Testis (tissue), 2 donors: ENCODE measurements at regions not wholly inside any gene's neighbourhood (a gene's known extent, or its start where the extent isn't known, plus 50 kb on each side); places are given as distances from the start of the nearest gene placed in this dataset.

ENCODE experiments used
- POLR2A ChIP-seq: fragments of 450-650 bp; IDR thresholded peaks from one replicate; pipeline ENCODE4 v1.6.1; 2017; ENCODE audit warnings: antibody characterized with exemption, mild to moderate bottlenecking, moderate library complexity
- TF ChIP-seq, protein P1 (sequence below), 3 experiments: fragments of 450-650 bp in 2 of 3; fragments of 200-600 bp in 1 of 3; sonication (generic) in 1 of 3; IDR thresholded peaks; one replicate each; pipeline ENCODE4 v1.5.1; 2016 to 2019; ENCODE audit warnings: antibody characterized with exemption in 3 of 3, mild to moderate bottlenecking in 2 of 3, moderate library complexity in 1 of 3

DNA sequence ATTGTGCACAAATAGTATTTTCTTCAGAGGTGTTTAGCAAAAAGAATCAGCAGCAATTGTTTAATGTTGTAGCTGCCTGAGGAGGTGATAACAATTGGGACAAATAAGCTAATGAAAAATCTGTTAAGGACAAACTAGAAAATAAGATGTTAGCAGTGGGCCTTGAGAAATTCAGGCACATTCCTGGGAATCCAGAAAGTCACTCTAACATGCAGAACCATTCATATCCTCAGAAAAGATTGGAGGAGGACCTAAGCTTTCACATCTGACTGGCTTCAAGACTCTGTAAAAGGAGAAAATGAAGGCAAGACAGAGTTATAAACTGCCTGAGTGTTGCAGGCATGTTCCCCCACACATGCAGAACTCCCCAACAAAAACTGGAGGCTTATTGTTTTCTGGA is 353.5 kb upstream of the RGPD4 start:
- no peak for TF ChIP-seq POLR2A
- TF ChIP-seq, protein P1, sequence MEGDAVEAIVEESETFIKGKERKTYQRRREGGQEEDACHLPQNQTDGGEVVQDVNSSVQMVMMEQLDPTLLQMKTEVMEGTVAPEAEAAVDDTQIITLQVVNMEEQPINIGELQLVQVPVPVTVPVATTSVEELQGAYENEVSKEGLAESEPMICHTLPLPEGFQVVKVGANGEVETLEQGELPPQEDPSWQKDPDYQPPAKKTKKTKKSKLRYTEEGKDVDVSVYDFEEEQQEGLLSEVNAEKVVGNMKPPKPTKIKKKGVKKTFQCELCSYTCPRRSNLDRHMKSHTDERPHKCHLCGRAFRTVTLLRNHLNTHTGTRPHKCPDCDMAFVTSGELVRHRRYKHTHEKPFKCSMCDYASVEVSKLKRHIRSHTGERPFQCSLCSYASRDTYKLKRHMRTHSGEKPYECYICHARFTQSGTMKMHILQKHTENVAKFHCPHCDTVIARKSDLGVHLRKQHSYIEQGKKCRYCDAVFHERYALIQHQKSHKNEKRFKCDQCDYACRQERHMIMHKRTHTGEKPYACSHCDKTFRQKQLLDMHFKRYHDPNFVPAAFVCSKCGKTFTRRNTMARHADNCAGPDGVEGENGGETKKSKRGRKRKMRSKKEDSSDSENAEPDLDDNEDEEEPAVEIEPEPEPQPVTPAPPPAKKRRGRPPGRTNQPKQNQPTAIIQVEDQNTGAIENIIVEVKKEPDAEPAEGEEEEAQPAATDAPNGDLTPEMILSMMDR (IDR thresholded peaks at IDR 0.05): no peak
